HS-5 (cell line): ENCODE measurements at regions not wholly inside any gene's neighbourhood (a gene's known extent, or its start where the extent isn't known, plus 50 kb on each side); places are given as distances from the start of the nearest gene placed in this dataset.
"Not testable (repeated sequence)": the region's sequence is repeated elsewhere in the genome, so short reads cannot be mapped to it uniquely, and the experiment has no call there.

ENCODE experiments used
- DNase-seq: peaks from one replicate; pipeline ENCODE4 v3.0.0-alpha.2; 2012; ENCODE audit warnings: low read depth

DNA sequence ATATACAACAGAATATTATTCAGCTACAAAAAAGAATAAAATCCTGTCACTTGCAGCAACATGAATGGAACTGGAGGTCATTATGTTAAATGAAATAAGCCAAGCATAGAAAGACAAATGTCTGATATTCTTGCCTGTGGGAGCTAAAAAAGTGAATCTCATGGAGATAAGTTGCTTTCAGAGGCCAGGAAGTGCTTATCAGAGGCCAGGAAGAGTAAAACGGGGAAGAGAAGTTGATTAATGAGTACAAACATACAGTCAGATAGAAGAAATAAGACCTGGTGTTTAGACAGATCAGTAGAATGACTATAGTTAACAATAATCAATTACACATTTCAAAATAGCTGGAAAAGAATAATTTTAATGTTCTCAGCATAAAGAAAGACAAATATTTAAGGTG, 54.4 kb upstream of the CPHXL start:
- no peak for DNase-seq

GRCh38 chr16:75781683-75782343, 55.5 kb upstream of the CPHXL start:
- no peak for DNase-seq

DNA sequence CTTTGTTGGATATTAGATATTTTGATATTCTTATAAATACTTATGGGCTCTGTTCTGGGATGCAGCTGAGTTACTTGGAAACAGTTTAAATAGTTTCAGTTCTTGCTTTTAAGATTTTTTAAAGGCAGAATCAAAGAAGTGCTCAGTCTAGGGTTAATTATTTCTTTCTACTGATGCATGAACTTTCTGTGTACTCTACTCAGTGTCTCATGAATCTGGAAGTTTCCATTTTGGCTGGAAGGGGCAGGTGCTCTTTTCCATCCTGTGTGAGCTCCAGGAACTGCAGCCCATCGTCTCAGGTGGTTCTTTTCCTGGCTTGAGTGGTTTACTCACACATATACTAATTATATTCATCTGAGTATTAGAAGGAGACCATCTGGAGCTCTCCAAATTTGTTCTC, 61.1 kb upstream of the CPHXL start:
- DNase-seq = no peak

DNA sequence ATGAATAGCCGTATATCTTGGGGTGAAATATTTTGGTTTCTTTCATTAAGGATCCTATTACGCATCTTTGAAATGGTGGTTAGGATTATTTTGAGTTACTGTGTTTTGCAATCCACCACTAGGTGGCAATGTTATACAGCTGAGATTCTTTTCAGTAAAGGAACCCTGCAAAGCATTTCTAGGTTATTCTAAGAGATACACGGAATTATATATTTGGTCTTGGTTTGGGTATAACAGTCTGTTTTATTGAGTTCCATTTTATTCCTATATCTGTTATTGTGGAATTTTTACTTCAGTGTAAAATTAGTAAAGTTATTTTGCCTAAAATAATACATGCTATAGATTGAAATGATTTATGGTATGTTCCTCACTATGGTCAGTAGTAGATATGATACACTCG, 62.9 kb upstream of the CPHXL start:
- DNase-seq = peak; percentile 53

- no peak for DNase-seq
These were observed 66.6 kb upstream of the CPHXL start for GRCh38 chr16:75792771-75793492.

DNA sequence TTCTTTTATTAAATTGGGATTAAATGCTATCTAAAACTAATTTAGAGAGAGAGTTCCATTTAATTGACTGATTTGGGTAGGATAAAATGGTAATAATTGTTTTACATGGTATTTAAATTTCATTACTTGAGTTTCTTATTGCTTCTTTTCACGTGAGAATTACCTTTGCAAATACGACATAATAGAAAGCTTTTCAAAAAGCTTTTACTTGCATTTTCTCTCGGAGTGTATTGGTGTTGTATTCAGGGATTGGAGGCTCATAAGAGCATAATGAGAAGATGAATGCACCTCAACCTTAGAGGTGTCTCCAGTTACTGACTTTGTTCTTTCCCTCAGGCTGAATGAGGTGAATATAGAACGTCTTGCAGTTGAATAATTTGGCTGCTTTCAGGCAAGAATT, 67.4 kb upstream of the CPHXL start:
- DNase-seq = no peak

DNA sequence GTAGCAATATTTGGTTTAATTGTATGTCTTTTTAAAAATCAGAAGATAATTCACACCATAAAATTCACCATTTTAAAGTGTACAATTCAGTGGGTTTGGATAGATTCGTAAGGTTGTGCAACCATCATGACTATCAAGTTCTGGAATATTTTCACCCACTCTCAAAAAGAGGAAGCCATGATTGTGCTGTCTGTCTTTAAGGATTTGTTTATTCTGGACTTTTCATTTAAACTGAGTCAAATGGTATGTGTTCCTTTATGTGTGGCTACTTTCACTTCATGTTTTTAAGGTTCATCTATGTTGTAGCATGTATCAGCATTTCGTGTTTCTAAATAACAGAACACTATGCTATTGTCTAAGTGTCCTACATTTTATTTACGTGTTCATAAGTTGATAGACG, 68.1 kb upstream of the CPHXL start:
- no peak for DNase-seq

GRCh38 chr16:75798714-75799113, 72.4 kb upstream of the CPHXL start:
- no peak for DNase-seq

GRCh38 chr16:75801307-75801706, 75.0 kb upstream of the CPHXL start:
- no peak for DNase-seq

DNA sequence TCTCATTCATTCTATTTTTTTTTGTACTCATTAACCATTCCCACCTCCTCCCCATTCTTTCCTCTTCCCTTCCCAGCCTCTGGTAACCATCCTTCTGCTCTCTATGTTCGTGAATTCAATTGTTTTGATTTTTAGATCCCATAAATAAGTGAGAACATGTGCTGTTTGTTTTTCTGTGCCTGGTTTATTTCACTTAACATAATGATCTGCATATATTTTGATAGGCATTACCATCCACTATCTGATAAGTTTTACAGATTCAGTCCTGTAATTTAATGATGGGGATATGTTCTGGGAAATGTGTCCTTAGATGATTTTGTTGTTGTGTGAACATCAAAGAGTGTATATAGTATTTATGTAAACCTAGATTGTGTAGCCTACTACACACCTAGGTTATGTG, 77.5 kb upstream of the CPHXL start:
- DNase-seq = no peak

- DNase-seq = no peak
These were observed 78.1 kb upstream of the CPHXL start for GRCh38 chr16:75804368-75804767.

DNA sequence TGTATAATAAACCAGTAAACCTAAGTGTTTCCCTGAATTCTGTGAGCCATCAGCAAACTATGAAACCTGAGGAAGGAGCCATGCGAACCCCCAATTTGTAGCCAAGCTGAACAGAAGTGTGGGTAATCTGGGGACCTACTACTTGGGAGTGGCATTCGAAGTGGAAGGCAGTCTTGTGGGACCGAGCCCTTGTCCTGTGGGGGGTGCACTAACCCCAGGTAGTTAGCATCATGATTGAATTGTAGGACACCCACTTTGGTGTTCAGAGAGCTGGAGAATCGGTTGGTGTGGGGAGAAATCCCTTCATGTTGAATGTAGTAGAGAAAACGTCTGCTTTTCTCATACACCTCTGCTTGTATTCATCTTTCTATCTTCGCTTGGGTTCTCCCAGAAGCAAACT, 79.7 kb upstream of the CPHXL start:
- no peak for DNase-seq

DNA sequence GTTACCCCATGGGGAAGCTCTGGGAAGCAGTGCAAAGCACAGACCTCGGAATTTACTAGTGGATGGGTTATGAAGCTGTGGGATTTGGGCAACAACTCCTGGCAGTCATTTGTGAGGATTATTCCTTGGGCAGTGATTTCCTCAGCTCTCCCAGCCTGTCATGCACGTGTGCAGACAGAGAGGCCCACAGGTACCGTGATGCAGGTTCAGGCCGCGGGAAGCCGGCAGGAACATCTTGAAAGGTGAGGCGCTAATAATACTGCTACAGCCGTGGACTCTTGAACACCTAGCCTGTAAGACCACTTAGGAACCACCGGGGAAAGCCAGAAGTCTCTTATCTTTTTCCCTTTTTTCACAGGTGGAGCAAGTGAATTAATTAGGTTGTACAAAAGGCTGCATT, 80.2 kb upstream of the CPHXL start:
- DNase-seq = no peak

DNA sequence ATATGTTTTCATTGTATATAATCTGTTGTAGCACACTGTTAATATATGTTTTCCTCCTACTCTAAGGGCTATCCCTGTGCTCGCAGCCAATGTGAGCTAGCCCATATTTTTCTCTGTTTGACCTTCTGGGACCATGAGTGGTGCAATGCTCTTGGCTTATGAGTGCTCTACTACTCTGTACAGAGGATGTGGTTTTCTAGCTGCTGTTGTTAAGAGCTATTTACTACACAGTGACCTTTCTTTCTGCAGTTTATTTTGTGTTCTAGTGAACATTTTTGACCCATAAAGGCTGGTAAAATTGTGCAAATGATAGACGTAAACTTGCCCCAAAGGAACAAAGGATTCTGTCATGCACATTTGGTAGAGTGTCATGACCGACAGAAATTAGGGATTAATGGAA, 84.1 kb upstream of the CPHXL start:
- no peak for DNase-seq

- DNase-seq = no peak
These were observed 84.8 kb upstream of the CPHXL start for GRCh38 chr16:75811020-75811634.

- no peak for DNase-seq
These were observed 92.2 kb upstream of the CPHXL start for GRCh38 chr16:75818491-75818890.

DNA sequence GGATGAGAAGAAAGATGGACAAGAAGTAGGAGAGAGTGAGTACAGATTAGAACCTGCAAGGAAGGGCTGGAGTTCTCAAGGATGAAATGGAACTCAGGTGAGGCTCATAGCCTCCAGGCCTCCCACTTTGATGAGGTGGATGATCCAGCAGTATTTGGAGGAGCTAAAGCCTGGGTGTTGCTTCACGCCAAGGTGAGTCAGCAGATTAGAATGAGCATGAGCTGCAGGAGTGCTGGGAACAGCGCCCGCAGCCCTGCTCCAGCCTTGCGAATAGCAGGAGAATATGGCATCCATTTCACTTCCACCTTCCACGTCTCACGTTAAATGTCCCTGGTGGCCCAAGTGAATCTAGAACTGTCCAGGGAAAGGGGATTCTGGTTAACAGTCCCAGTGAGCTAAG, 94.4 kb upstream of the CPHXL start:
- DNase-seq = peak; percentile 33

- DNase-seq = no peak
These were observed 94.8 kb upstream of the CPHXL start for GRCh38 chr16:75821117-75821516.

GRCh38 chr16:75825750-75826149, 99.5 kb upstream of the CPHXL start:
- DNase-seq = not testable (repeated sequence)

DNA sequence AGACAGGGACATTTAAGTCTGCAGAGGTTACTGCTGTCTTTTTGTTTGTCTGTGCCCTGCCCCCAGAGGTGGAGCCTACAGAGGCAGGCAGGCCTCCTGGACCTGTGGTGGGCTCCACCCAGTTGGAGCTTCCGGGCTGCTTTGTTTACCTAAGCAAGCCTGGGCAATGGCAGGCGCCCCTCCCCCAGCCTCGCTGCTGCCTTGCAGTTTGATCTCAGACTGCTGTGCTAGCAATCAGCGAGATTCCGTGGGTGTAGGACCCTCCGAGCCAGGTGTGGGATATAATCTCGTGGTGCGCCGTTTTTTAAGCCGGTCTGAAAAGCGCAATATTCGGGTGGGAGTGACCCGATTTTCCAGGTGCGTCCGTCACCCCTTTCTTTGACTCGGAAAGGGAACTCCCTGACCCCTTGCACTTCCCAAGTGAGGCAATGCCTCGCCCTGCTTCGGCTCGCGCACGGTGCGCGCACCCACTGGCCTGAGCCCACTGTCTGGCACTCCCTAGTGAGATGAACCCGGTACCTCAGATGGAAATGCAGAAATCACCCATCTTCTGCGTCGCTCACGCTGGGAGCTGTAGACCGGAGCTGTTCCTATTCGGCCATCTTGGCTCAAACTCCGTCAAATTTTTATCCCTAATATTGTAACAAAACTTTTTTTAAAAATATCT, 101.2 kb upstream of the CPHXL start:
- DNase-seq = not testable (repeated sequence)

- not testable (repeated sequence) for DNase-seq
These were observed 107.1 kb upstream of the CPHXL start for GRCh38 chr16:75833385-75833784.

GRCh38 chr16:75836347-75837010, 110.2 kb upstream of the CPHXL start:
- DNase-seq = no peak
